Calu3 (cell line): ENCODE measurements at regions not wholly inside any gene's neighbourhood (a gene's known extent, or its start where the extent isn't known, plus 50 kb on each side); places are given as distances from the start of the nearest gene placed in this dataset.
A peak's percentile ranks its signal among the peaks of the same experiment; 100 is the strongest.

Source experiments
- BruUV-seq: library from RNA; stranded (reverse); fragments of 400-500 nt; replicated peaks from 2 replicates; lab custom pipeline; 2021; lab: Mats Ljungman, UMichigan
- CTCF ChIA-PET: fragments of 300-600 bp; sonication (Branson Sonifier 250); formaldehyde crosslinking; loops from one replicate; lab custom pipeline; 2022; ENCODE audit warnings: antibody characterized with exemption; lab: Charles Lee
- DNase-seq: peaks from one replicate; pipeline ENCODE4 v3.0.0; 2022
- H3K27ac Mint-ChIP-seq: one replicate; pipeline ENCODE4 v1.8.0; 2022; ENCODE audit warnings: mixed read lengths; ENCODE audit not compliant: unreplicated experiment
- H3K27me3 Mint-ChIP-seq: one replicate; pipeline ENCODE4 v1.8.0; 2022; ENCODE audit warnings: mixed read lengths; ENCODE audit not compliant: unreplicated experiment
- H3K36me3 Mint-ChIP-seq: one replicate; pipeline ENCODE4 v1.8.0; 2022; ENCODE audit warnings: mild to moderate bottlenecking, moderate library complexity, mixed read lengths; ENCODE audit not compliant: insufficient read depth, unreplicated experiment
- H3K4me1 Mint-ChIP-seq: one replicate; pipeline ENCODE4 v1.8.0; 2022; ENCODE audit warnings: mild to moderate bottlenecking, low read depth, mixed read lengths; ENCODE audit not compliant: unreplicated experiment
- H3K4me3 Mint-ChIP-seq: one replicate; pipeline ENCODE4 v1.8.0; 2022; ENCODE audit warnings: mild to moderate bottlenecking, low read depth, moderate library complexity, mixed read lengths; ENCODE audit not compliant: unreplicated experiment
- H3K9me3 Mint-ChIP-seq: one replicate; pipeline ENCODE4 v1.8.0; 2022; ENCODE audit warnings: low read depth, mixed read lengths; ENCODE audit not compliant: unreplicated experiment
- intact Hi-C: fragments of 100-400 bp; cut with micrococcal nuclease; formaldehyde crosslinking; loops from one replicate; pipeline ENCODE4 v1.10.0; 2022; ENCODE audit not compliant: unreplicated experiment
- TF ChIP-seq, protein P1 (sequence below): fragments of 200-600 bp; IDR thresholded peaks from one replicate; pipeline ENCODE4 v1.8.0; 2022; ENCODE audit warnings: antibody characterized with exemption; ENCODE audit not compliant: unreplicated experiment

DNA sequence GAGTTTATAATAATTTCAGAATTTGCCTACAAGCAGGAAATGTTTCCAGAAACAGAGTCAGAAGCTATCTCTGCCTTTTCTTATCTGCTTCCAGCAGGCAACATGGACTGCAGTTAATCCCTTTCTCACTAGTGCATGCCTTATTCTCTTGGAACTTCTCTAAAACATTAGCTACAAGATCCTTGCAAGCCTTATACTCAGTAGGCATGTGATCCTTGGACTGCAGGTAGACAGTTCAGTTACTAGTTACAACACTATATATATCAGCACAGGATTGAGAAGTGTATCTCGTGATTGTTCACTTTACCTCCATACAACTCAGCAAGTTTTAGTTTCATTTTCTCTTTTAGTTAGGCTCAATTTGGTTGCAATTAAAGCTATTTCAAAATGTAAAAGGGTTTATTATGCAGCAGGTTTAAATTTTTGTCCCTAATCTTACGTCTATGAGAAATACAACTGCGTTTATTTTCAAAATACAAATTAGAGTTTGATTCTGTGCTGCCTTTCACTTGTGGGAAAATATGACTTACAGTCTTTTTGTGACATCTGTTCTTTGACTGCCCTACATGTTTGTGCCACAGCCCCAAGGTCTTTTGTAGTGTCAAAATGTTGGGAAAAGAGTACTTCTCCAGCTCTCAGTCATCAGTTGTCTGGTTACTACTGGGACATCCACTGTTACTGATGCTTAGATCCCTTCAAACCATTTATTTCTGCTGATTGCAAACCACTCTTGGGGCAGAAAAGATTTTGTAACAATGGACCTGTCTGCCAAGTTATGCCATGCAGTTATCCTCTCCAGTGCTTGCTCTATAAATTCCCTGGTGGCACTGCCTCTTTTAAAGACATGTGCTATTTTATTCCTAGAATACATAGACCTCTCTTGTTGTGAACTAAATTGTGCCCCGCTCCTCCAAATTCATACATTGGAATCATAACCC, 709.0 kb upstream of the FOXG1 start:
- peak overlapping the region; percentile 56 for H3K4me3 Mint-ChIP-seq
- H3K4me1 Mint-ChIP-seq = peaks cover 10% of the 10 kb centered on the region
- H3K36me3 Mint-ChIP-seq = no peaks in the 10 kb centered on the region
- no peaks in the 10 kb centered on the region for H3K9me3 Mint-ChIP-seq
- TF ChIP-seq, protein P1, sequence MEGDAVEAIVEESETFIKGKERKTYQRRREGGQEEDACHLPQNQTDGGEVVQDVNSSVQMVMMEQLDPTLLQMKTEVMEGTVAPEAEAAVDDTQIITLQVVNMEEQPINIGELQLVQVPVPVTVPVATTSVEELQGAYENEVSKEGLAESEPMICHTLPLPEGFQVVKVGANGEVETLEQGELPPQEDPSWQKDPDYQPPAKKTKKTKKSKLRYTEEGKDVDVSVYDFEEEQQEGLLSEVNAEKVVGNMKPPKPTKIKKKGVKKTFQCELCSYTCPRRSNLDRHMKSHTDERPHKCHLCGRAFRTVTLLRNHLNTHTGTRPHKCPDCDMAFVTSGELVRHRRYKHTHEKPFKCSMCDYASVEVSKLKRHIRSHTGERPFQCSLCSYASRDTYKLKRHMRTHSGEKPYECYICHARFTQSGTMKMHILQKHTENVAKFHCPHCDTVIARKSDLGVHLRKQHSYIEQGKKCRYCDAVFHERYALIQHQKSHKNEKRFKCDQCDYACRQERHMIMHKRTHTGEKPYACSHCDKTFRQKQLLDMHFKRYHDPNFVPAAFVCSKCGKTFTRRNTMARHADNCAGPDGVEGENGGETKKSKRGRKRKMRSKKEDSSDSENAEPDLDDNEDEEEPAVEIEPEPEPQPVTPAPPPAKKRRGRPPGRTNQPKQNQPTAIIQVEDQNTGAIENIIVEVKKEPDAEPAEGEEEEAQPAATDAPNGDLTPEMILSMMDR = no peak
- BruUV-seq = no TSS peak
- no peak for DNase-seq
- CTCF ChIA-PET = no interaction called here
- H3K27ac Mint-ChIP-seq = peak overlapping the region; percentile 25
- H3K27me3 Mint-ChIP-seq = no peaks in the 10 kb centered on the region
- intact Hi-C loops = no loop called here

- TF ChIP-seq, protein P1 = no peak
- no peak for DNase-seq
- H3K36me3 Mint-ChIP-seq = no peaks in the 10 kb centered on the region
- peaks cover 10% of the 10 kb centered on the region for H3K4me1 Mint-ChIP-seq
- no peaks in the 10 kb centered on the region for H3K9me3 Mint-ChIP-seq
- CTCF ChIA-PET = no interaction called here
- no peak overlapping the region for H3K27ac Mint-ChIP-seq
- no TSS peak for BruUV-seq
- intact Hi-C loops = no loop called here
- H3K4me3 Mint-ChIP-seq = no peak overlapping the region
- H3K27me3 Mint-ChIP-seq = no peaks in the 10 kb centered on the region
Observed at GRCh38 chr14:28059254-28059653, 707.3 kb upstream of the FOXG1 start.

DNA sequence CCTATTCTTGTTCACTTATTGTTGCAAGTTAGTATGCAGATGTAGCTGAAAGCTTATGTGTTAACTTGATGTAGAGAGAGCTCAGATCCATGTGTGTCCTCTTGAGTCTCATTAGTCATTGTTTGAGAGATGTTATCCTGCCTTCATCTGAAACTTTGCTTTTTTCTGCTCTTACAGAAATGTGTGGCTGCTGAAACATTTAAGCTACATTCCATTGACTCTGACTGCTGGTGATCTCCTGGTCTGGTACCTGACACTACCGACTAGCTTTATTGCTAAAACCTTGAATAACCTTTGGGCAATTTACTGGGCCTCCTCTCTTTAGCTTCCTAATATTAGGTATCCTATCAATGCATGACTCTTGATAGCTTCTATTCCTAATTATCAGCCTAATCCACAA, 705.6 kb upstream of the FOXG1 start:
- intact Hi-C loops = no loop called here
- no peak for DNase-seq
- BruUV-seq = no TSS peak
- CTCF ChIA-PET = interaction anchor here (0.6 kb wide), 1 partner anchor 1677 kb away, joined by 4 read pairs; no protein-coding TSS in a partner anchor
- TF ChIP-seq, protein P1 = no peak
- peaks cover 10% of the 10 kb centered on the region for H3K4me1 Mint-ChIP-seq
- H3K9me3 Mint-ChIP-seq = no peaks in the 10 kb centered on the region
- H3K27ac Mint-ChIP-seq = no peak overlapping the region
- no peak overlapping the region for H3K4me3 Mint-ChIP-seq
- no peaks in the 10 kb centered on the region for H3K27me3 Mint-ChIP-seq
- no peaks in the 10 kb centered on the region for H3K36me3 Mint-ChIP-seq

DNA sequence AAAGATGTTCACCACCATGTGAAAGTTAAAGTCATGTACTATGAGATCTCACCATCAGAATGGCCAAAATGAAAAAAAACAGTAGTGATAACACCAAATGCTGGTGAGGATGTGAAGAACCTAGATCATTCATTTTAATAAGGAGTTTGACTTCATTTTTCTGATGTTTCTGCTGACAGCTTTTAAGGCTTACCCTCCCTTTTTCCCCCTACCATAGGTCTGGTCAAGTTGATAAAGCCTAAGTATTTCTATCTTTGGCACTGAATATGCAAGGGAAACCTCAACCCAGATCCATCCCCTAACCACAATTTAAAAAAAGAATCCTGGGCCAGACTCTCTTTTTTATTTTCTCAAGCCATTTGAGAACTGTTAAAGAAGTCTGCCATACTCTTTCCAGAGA, 689.6 kb upstream of the FOXG1 start:
- no peaks in the 10 kb centered on the region for H3K36me3 Mint-ChIP-seq
- H3K9me3 Mint-ChIP-seq = peaks cover 2% of the 10 kb centered on the region
- TF ChIP-seq, protein P1 = no peak
- DNase-seq = no peak
- no peak overlapping the region for H3K4me3 Mint-ChIP-seq
- H3K27ac Mint-ChIP-seq = no peak overlapping the region
- H3K4me1 Mint-ChIP-seq = no peaks in the 10 kb centered on the region
- H3K27me3 Mint-ChIP-seq = no peaks in the 10 kb centered on the region
- CTCF ChIA-PET = no interaction called here
- intact Hi-C loops = no loop called here
- BruUV-seq = no TSS peak
